ENCODE measurements at regions not wholly inside any gene's neighbourhood (a gene's known extent, or its start where the extent isn't known, plus 50 kb on each side); places are given as distances from the start of the nearest gene placed in this dataset.

DNA sequence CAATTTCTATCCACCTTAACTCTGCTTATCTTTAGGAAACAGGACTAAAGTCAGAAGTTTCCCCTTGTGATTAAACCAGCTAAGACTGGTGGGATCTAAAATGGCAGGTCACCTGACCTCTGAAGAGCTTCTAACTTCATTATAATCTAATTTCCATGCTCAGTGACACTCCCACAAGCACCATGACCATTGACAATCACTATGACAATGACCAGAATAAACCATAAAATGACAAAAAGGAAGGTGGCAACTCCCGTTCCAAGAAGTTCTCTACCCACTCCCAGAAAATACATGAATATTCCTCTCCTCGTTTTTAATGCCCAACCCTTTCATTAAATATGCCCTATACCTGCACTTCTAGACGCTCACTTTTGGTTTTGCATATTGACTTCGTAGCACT, 471.2 kb upstream of the CCDC54 start:
- Mint-ChIP-seq H3K9me3 (peaks cover 3% of the 10 kb centered on the region), H3K36me3 (ENCODE audit: low read depth) (no peaks in the 10 kb centered on the region), H3K27ac (peak overlapping the region in 1 of 3 experiments; percentile 24), H3K4me1 (no peaks in the 10 kb centered on the region), H3K27me3 (ENCODE audit: low read depth) (no peaks in the 10 kb centered on the region), H3K4me3 (no peak overlapping the region)
- TF ChIP-seq, protein P1, sequence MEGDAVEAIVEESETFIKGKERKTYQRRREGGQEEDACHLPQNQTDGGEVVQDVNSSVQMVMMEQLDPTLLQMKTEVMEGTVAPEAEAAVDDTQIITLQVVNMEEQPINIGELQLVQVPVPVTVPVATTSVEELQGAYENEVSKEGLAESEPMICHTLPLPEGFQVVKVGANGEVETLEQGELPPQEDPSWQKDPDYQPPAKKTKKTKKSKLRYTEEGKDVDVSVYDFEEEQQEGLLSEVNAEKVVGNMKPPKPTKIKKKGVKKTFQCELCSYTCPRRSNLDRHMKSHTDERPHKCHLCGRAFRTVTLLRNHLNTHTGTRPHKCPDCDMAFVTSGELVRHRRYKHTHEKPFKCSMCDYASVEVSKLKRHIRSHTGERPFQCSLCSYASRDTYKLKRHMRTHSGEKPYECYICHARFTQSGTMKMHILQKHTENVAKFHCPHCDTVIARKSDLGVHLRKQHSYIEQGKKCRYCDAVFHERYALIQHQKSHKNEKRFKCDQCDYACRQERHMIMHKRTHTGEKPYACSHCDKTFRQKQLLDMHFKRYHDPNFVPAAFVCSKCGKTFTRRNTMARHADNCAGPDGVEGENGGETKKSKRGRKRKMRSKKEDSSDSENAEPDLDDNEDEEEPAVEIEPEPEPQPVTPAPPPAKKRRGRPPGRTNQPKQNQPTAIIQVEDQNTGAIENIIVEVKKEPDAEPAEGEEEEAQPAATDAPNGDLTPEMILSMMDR (IDR thresholded peaks at IDR 0.05; ENCODE audit: unreplicated experiment in 3 of 3), result no peak

DNA sequence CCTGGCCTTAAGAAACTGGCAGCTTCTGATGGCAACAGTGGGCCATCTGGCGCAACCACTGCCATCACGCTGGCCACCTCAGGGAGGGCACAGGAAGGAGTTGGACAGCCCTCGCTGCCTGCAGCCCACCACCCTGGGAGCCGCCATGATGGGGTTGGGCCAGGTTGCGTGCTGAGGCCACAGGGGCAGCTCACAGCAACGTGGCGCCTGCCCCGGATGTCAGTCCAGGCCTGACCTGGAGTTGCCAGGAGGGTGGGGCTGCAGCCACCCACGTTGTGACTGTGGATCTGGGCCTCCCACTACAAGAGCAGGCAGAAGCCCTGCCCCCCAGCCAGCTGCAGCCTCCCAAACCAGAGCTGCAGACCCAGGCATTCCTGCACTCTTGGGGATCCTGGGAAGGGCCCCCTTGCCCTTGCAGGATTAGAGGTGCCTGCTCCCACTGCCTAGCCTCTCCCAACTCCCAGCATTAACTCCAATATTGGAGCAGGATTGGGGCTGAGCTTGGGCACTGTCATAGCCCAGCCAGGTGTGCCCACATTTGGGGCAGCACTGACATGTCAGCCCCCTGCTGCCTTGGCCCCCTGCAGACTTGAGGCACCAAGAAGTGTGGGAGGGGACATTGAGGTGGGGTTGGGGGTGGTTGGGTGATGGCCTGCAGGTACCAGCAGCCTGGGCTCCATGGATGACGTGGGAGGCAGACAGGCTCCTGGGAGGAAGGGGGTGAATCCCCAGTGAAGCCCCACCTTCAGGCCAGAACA, 468.9 kb upstream of the CCDC54 start:
- TF ChIP-seq, protein P1 (IDR thresholded peaks at IDR 0.05; ENCODE audit: unreplicated experiment in 3 of 3), result no peak
- Mint-ChIP-seq H3K4me1 (peaks cover 6% of the 10 kb centered on the region), H3K27ac (no peak overlapping the region), H3K4me3 (no peak overlapping the region), H3K36me3 (ENCODE audit: low read depth) (no peaks in the 10 kb centered on the region), H3K9me3 (peaks cover 3% of the 10 kb centered on the region), H3K27me3 (ENCODE audit: low read depth) (no peaks in the 10 kb centered on the region)

DNA sequence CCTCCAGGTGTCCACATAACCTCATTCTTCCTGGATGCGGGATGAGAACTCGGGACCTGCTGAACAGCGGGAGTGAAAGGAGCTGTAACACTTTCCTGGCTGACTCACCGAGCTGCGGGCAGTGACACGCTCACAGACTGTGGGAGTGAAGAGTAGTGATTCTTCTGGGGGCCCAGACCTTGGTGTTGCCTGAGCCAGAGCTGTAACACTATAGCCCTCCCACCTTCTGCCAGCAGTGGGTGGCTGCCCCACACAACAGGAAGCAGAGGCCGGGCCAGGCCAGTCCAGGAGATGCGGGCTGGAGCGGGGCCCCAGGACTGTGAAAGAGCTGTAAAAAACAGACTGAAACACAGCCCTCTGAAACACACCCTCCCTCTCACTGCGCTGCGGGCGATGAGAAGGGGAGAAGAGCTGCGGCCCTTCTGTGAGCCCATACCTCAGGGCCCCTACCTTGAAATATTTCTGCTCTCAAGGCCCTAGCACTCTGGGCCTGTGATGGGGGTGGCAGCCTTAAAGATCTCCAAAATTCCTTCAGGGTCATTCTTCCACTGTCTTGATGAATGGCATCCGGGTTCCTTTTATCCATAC, 464.0 kb upstream of the CCDC54 start:
- no peaks in the 10 kb centered on the region for H3K36me3 Mint-ChIP-seq (ENCODE audit: low read depth)
- no peaks in the 10 kb centered on the region for H3K9me3 Mint-ChIP-seq
- peaks cover 29% of the 10 kb centered on the region for H3K4me1 Mint-ChIP-seq
- H3K4me3 Mint-ChIP-seq, result peak overlapping the region in 2 of 3 experiments; percentile 0 to 11
- H3K27me3 Mint-ChIP-seq (ENCODE audit: low read depth), result no peaks in the 10 kb centered on the region
- H3K27ac Mint-ChIP-seq, result peak overlapping the region; percentile 74 to 87 (median 84)
- TF ChIP-seq, protein P1 (IDR thresholded peaks at IDR 0.05; ENCODE audit: unreplicated experiment in 3 of 3), result no peak

- H3K4me3 Mint-ChIP-seq, result peak overlapping the region in 1 of 3 experiments; percentile 0
- TF ChIP-seq, protein P1 (IDR thresholded peaks at IDR 0.05; ENCODE audit: unreplicated experiment in 3 of 3), result no peak
- H3K9me3 Mint-ChIP-seq, result no peaks in the 10 kb centered on the region
- H3K27me3 Mint-ChIP-seq (ENCODE audit: low read depth), result no peaks in the 10 kb centered on the region
- H3K4me1 Mint-ChIP-seq, result peaks cover 29% of the 10 kb centered on the region
- H3K36me3 Mint-ChIP-seq (ENCODE audit: low read depth), result no peaks in the 10 kb centered on the region
- peak overlapping the region; percentile 74 to 87 (median 84) for H3K27ac Mint-ChIP-seq
These were observed 463.3 kb upstream of the CCDC54 start for GRCh38 chr3:106913966-106914365.

GRCh38 chr3:106920609-106921008, 456.6 kb upstream of the CCDC54 start:
- no peaks in the 10 kb centered on the region for H3K9me3 Mint-ChIP-seq
- H3K27ac Mint-ChIP-seq, result no peak overlapping the region
- TF ChIP-seq, protein P1 (IDR thresholded peaks at IDR 0.05; ENCODE audit: unreplicated experiment in 3 of 3), result no peak
- H3K4me1 Mint-ChIP-seq, result peaks cover under 1% of the 10 kb centered on the region
- H3K27me3 Mint-ChIP-seq (ENCODE audit: low read depth), result no peaks in the 10 kb centered on the region
- no peak overlapping the region for H3K4me3 Mint-ChIP-seq
- H3K36me3 Mint-ChIP-seq (ENCODE audit: low read depth), result no peaks in the 10 kb centered on the region
